OCI-LY1 (cell line): ENCODE measurements at regions not wholly inside any gene's neighbourhood (a gene's known extent, or its start where the extent isn't known, plus 50 kb on each side); places are given as distances from the start of the nearest gene placed in this dataset.

Source experiments
- CTCF ChIP-seq: fragments of 200-600 bp; sonication (generic), shearing (Covaris generic); IDR thresholded peaks from 2 replicates; pipeline ENCODE4 v1.5.1; 2017; ENCODE audit warnings: mild to moderate bottlenecking, antibody characterized with exemption, low read length, moderate library complexity, mixed read lengths
- EZH2 ChIP-seq: fragments of 200-600 bp; sonication (generic), shearing (Covaris generic); IDR thresholded peaks from 2 replicates; pipeline ENCODE4 v1.8.0; 2017; ENCODE audit warnings: borderline replicate concordance, mixed run types, mild to moderate bottlenecking, antibody characterized with exemption, low read length, moderate library complexity, mixed read lengths

DNA sequence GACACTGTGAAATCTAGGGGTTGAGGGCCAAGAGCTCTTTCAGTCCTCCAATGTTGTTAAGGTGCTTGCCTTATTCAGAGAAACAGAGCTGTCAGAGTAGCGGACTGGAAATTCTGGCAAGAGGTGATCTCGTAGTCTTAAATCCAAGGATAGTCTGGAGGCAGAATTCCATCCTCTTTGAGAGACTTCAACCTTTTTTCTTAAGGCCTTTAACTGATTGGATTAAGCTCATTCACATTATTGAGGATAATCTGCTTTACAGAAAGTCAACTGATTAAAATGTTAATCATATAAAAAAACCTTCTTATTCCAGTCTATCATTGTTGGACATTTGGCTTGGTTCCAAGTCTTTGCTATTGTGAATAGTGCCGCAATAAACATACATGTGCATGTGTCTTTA lies 243.1 kb upstream of the COX7C start:
- TF ChIP-seq CTCF (no peak), EZH2 (no peak)
